ENCODE measurements at regions not wholly inside any gene's neighbourhood (a gene's known extent, or its start where the extent isn't known, plus 50 kb on each side); places are given as distances from the start of the nearest gene placed in this dataset.

- Mint-ChIP-seq H3K27ac (peak overlapping the region; percentile 92), H3K27me3 (no peaks in the 10 kb centered on the region), H3K36me3 (no peaks in the 10 kb centered on the region), H3K4me1 (peaks cover 45 to 69% of the 10 kb centered on the region in 2 donors), H3K4me3 (peak overlapping the region; percentile 14 to 32), H3K9me3 (no peaks in the 10 kb centered on the region)
- ATAC-seq (replicated peaks): peak; percentile 70 to 71
- DNase-seq: peak; percentile 55
Measured at GRCh38 chr15:38671675-38672254, 107.2 kb upstream of the RASGRP1 start.

- peaks cover 43 to 67% of the 10 kb centered on the region in 2 donors for H3K4me1 Mint-ChIP-seq
- no peak for DNase-seq
Measured at GRCh38 chr15:38672273-38672672, 107.7 kb upstream of the RASGRP1 start.

GRCh38 chr15:38672814-38673670 is 108.4 kb upstream of the RASGRP1 start:
- H3K9me3 Mint-ChIP-seq: no peaks in the 10 kb centered on the region
- H3K36me3 Mint-ChIP-seq: no peaks in the 10 kb centered on the region
- DNase-seq (peak; percentile 33), ATAC-seq (replicated peaks) (peak; percentile 49 to 57)
- H3K4me3 Mint-ChIP-seq: peak overlapping the region; percentile 48 to 52
- peak overlapping the region; percentile 92 for H3K27ac Mint-ChIP-seq
- peaks cover 41 to 66% of the 10 kb centered on the region in 2 donors for H3K4me1 Mint-ChIP-seq
- no peaks in the 10 kb centered on the region for H3K27me3 Mint-ChIP-seq

More at GRCh38 chr15:38672273-38672672, 107.7 kb upstream of the RASGRP1 start:
- ATAC-seq (replicated peaks): no peak
- H3K4me3 Mint-ChIP-seq: peak overlapping the region; percentile 14 to 32
- peak overlapping the region; percentile 92 for H3K27ac Mint-ChIP-seq
- H3K27me3 Mint-ChIP-seq: no peaks in the 10 kb centered on the region
- H3K9me3 Mint-ChIP-seq: no peaks in the 10 kb centered on the region
- no peaks in the 10 kb centered on the region for H3K36me3 Mint-ChIP-seq

GRCh38 chr15:38674448-38674847 is 109.8 kb upstream of the RASGRP1 start:
- Mint-ChIP-seq H3K9me3 (no peaks in the 10 kb centered on the region), H3K4me3 (no peak overlapping the region), H3K27me3 (no peaks in the 10 kb centered on the region), H3K27ac (no peak overlapping the region), H3K4me1 (peaks cover 41 to 65% of the 10 kb centered on the region in 2 donors), H3K36me3 (no peaks in the 10 kb centered on the region)
- ATAC-seq (replicated peaks): no peak
- no peak for DNase-seq

GRCh38 chr15:38678281-38678680 is 113.7 kb upstream of the RASGRP1 start:
- peaks cover 19 to 52% of the 10 kb centered on the region in 2 donors for H3K4me1 Mint-ChIP-seq
- no peak overlapping the region for H3K4me3 Mint-ChIP-seq
- no peaks in the 10 kb centered on the region for H3K9me3 Mint-ChIP-seq

GRCh38 chr15:38680775-38681174 is 116.2 kb upstream of the RASGRP1 start:
- peaks cover 17 to 40% of the 10 kb centered on the region in 2 donors for H3K4me1 Mint-ChIP-seq
- DNase-seq (no peak), ATAC-seq (replicated peaks) (peak; percentile 33 to 42)
- no peaks in the 10 kb centered on the region for H3K36me3 Mint-ChIP-seq
- no peaks in the 10 kb centered on the region for H3K27me3 Mint-ChIP-seq
- peak overlapping the region; percentile 57 for H3K27ac Mint-ChIP-seq
- H3K4me3 Mint-ChIP-seq: no peak overlapping the region
- no peaks in the 10 kb centered on the region for H3K9me3 Mint-ChIP-seq

More at GRCh38 chr15:38678281-38678680, 113.7 kb upstream of the RASGRP1 start:
- no peak overlapping the region for H3K27ac Mint-ChIP-seq
- no peaks in the 10 kb centered on the region for H3K36me3 Mint-ChIP-seq
- H3K27me3 Mint-ChIP-seq: no peaks in the 10 kb centered on the region
- ATAC-seq (replicated peaks) (no peak), DNase-seq (no peak)

GRCh38 chr15:38682363-38682762 is 117.7 kb upstream of the RASGRP1 start:
- ATAC-seq (replicated peaks) (no peak), DNase-seq (no peak)
- peak overlapping the region; percentile 39 for H3K27ac Mint-ChIP-seq
- no peak overlapping the region for H3K4me3 Mint-ChIP-seq
- no peaks in the 10 kb centered on the region for H3K36me3 Mint-ChIP-seq
- no peaks in the 10 kb centered on the region for H3K9me3 Mint-ChIP-seq
- H3K4me1 Mint-ChIP-seq: peaks cover 17 to 37% of the 10 kb centered on the region in 2 donors
- no peaks in the 10 kb centered on the region for H3K27me3 Mint-ChIP-seq

GRCh38 chr15:38682861-38683260 is 118.2 kb upstream of the RASGRP1 start:
- Mint-ChIP-seq H3K27ac (peak overlapping the region; percentile 39), H3K4me1 (peaks cover 15 to 32% of the 10 kb centered on the region in 2 donors), H3K36me3 (no peaks in the 10 kb centered on the region), H3K9me3 (no peaks in the 10 kb centered on the region), H3K4me3 (no peak overlapping the region), H3K27me3 (no peaks in the 10 kb centered on the region)
- peak; percentile 78 to 79 for ATAC-seq (replicated peaks)
- peak; percentile 24 for DNase-seq

GRCh38 chr15:38683382-38684242 is 119.0 kb upstream of the RASGRP1 start:
- H3K27me3 Mint-ChIP-seq: no peaks in the 10 kb centered on the region
- H3K27ac Mint-ChIP-seq: no peak overlapping the region
- H3K4me1 Mint-ChIP-seq: peaks cover 15 to 35% of the 10 kb centered on the region in 2 donors
- ATAC-seq (replicated peaks) (peak; percentile 89), DNase-seq (peak; percentile 47)
- no peaks in the 10 kb centered on the region for H3K9me3 Mint-ChIP-seq
- no peaks in the 10 kb centered on the region for H3K36me3 Mint-ChIP-seq
- no peak overlapping the region for H3K4me3 Mint-ChIP-seq

- DNase-seq: no peak
- Mint-ChIP-seq H3K36me3 (no peaks in the 10 kb centered on the region), H3K4me3 (no peak overlapping the region), H3K27ac (no peak overlapping the region), H3K4me1 (peaks cover 22 to 43% of the 10 kb centered on the region in 2 donors), H3K9me3 (no peaks in the 10 kb centered on the region), H3K27me3 (no peaks in the 10 kb centered on the region)
- ATAC-seq (replicated peaks): no peak
Measured at GRCh38 chr15:38684440-38685010, 119.9 kb upstream of the RASGRP1 start.

- H3K27ac Mint-ChIP-seq: no peak overlapping the region
Measured at GRCh38 chr15:38685686-38686339, 121.2 kb upstream of the RASGRP1 start.

GRCh38 chr15:38687340-38687739 is 122.7 kb upstream of the RASGRP1 start:
- DNase-seq (no peak), ATAC-seq (replicated peaks) (no peak)
- Mint-ChIP-seq H3K4me1 (peaks cover 24 to 34% of the 10 kb centered on the region in 2 donors), H3K27ac (no peak overlapping the region), H3K4me3 (no peak overlapping the region), H3K36me3 (no peaks in the 10 kb centered on the region), H3K9me3 (no peaks in the 10 kb centered on the region), H3K27me3 (no peaks in the 10 kb centered on the region)

More at GRCh38 chr15:38685686-38686339, 121.2 kb upstream of the RASGRP1 start:
- DNase-seq (no peak), ATAC-seq (replicated peaks) (no peak)
- Mint-ChIP-seq H3K36me3 (no peaks in the 10 kb centered on the region), H3K4me3 (no peak overlapping the region), H3K9me3 (no peaks in the 10 kb centered on the region), H3K4me1 (peaks cover 27 to 44% of the 10 kb centered on the region in 2 donors), H3K27me3 (no peaks in the 10 kb centered on the region)

GRCh38 chr15:38687775-38688495 is 123.3 kb upstream of the RASGRP1 start:
- H3K4me3 Mint-ChIP-seq: no peak overlapping the region
- peaks cover 20 to 28% of the 10 kb centered on the region in 2 donors for H3K4me1 Mint-ChIP-seq
- ATAC-seq (replicated peaks): no peak

More at GRCh38 chr15:38687775-38688495, 123.3 kb upstream of the RASGRP1 start:
- Mint-ChIP-seq H3K9me3 (no peaks in the 10 kb centered on the region), H3K27me3 (no peaks in the 10 kb centered on the region), H3K27ac (no peak overlapping the region), H3K36me3 (no peaks in the 10 kb centered on the region)
- no peak for DNase-seq

Data from stimulated activated naive B cell treated with anti-CD40 and anti-IgM and Interleukin-4, amounts not matched to agents 10 μg/mL and 1 μg/mL and 100 μg/mL, for 72 hours (primary cell).